COLO668 (cell line): ENCODE measurements at regions not wholly inside any gene's neighbourhood (a gene's known extent, or its start where the extent isn't known, plus 50 kb on each side); places are given as distances from the start of the nearest gene placed in this dataset.
A peak's percentile ranks its signal among the peaks of the same experiment; 100 is the strongest.
"Not testable (repeated sequence)": the region's sequence is repeated elsewhere in the genome, so short reads cannot be mapped to it uniquely, and the experiment has no call there.

ENCODE experiments used
- DNase-seq: peaks from one replicate; lab custom pipeline; 2025; ENCODE audit not compliant: unreplicated experiment; lab: John Stamatoyannopoulos, UW

GRCh38 chr17:70906808-70907207, 737.5 kb downstream of the KCNJ2 start:
- DNase-seq, result no peak

GRCh38 chr17:70912716-70913485, 743.6 kb downstream of the KCNJ2 start:
- DNase-seq, result no peak

GRCh38 chr17:70916469-70916868, 747.1 kb downstream of the KCNJ2 start:
- no peak for DNase-seq

- DNase-seq, result no peak
Observed at GRCh38 chr17:70919241-70919640, 749.9 kb downstream of the KCNJ2 start.

- no peak for DNase-seq
Observed at GRCh38 chr17:70920416-70920815, 751.1 kb downstream of the KCNJ2 start.

- DNase-seq, result no peak
Observed at GRCh38 chr17:70922268-70922667, 752.9 kb downstream of the KCNJ2 start.

- no peak for DNase-seq
Observed at GRCh38 chr17:70924776-70925175, 755.4 kb downstream of the KCNJ2 start.

- no peak for DNase-seq
Observed at GRCh38 chr17:70929226-70929625, 759.9 kb downstream of the KCNJ2 start.

- no peak for DNase-seq
Observed at GRCh38 chr17:70934231-70934630, 764.9 kb downstream of the KCNJ2 start.

- no peak for DNase-seq
Observed at GRCh38 chr17:70934835-70935234, 765.5 kb downstream of the KCNJ2 start.

- DNase-seq, result no peak
Observed at GRCh38 chr17:70936724-70937123, 767.4 kb downstream of the KCNJ2 start.

GRCh38 chr17:70938336-70938735, 769.0 kb downstream of the KCNJ2 start:
- peak; percentile 20 for DNase-seq

GRCh38 chr17:70945386-70945785, 776.1 kb downstream of the KCNJ2 start:
- DNase-seq, result no peak

- no peak for DNase-seq
Observed at GRCh38 chr17:70947215-70947614, 777.9 kb downstream of the KCNJ2 start.

GRCh38 chr17:70947636-70948565, 778.6 kb downstream of the KCNJ2 start:
- no peak for DNase-seq

- DNase-seq, result not testable (repeated sequence)
Observed at GRCh38 chr17:70953140-70953539, 783.8 kb downstream of the KCNJ2 start.

- no peak for DNase-seq
Observed at GRCh38 chr17:70955441-70955840, 786.1 kb downstream of the KCNJ2 start.

- no peak for DNase-seq
Observed at GRCh38 chr17:70956726-70957125, 787.4 kb downstream of the KCNJ2 start.

- no peak for DNase-seq
Observed at GRCh38 chr17:70961341-70961740, 792.0 kb downstream of the KCNJ2 start.

GRCh38 chr17:70968302-70968701, 799.0 kb downstream of the KCNJ2 start:
- no peak for DNase-seq

- no peak for DNase-seq
Observed at GRCh38 chr17:70969521-70970034, 800.2 kb downstream of the KCNJ2 start.

- DNase-seq, result no peak
Observed at GRCh38 chr17:70976447-70976846, 807.1 kb downstream of the KCNJ2 start.
